Mesothelial cell of epicardium (in vitro differentiated cells): ENCODE measurements at regions not wholly inside any gene's neighbourhood (a gene's known extent, or its start where the extent isn't known, plus 50 kb on each side); places are given as distances from the start of the nearest gene placed in this dataset.

Experiments
- DNase-seq, 2 experiments: peaks; one replicate each; pipeline ENCODE4 v3.0.0; 2021; ENCODE audit warnings: low spot score in 2 of 2; ENCODE audit not compliant: unreplicated experiment in 2 of 2
- H3K27ac Mint-ChIP-seq: 2 replicates; pipeline ENCODE4 v1.8.0; 2021; ENCODE audit warnings: mixed read lengths
- H3K27me3 Mint-ChIP-seq: 2 replicates; pipeline ENCODE4 v1.8.0; 2021; ENCODE audit warnings: low read depth, mixed read lengths
- H3K36me3 Mint-ChIP-seq: 2 replicates; pipeline ENCODE4 v1.8.0; 2021; ENCODE audit warnings: mixed read lengths
- H3K4me1 Mint-ChIP-seq: 2 replicates; pipeline ENCODE4 v1.8.0; 2021; ENCODE audit warnings: mixed read lengths
- H3K4me3 Mint-ChIP-seq: 2 replicates; pipeline ENCODE4 v1.8.0; 2021; ENCODE audit warnings: mild to moderate bottlenecking, moderate library complexity, mixed read lengths
- H3K9me3 Mint-ChIP-seq: 2 replicates; pipeline ENCODE4 v1.8.0; 2021; ENCODE audit warnings: mixed read lengths
- TF ChIP-seq, protein P1 (sequence below): fragments of 200-600 bp; sonication (generic); IDR thresholded peaks from one replicate; pipeline ENCODE4 v1.5.0; 2021; ENCODE audit warnings: antibody characterized with exemption; ENCODE audit not compliant: unreplicated experiment

DNA sequence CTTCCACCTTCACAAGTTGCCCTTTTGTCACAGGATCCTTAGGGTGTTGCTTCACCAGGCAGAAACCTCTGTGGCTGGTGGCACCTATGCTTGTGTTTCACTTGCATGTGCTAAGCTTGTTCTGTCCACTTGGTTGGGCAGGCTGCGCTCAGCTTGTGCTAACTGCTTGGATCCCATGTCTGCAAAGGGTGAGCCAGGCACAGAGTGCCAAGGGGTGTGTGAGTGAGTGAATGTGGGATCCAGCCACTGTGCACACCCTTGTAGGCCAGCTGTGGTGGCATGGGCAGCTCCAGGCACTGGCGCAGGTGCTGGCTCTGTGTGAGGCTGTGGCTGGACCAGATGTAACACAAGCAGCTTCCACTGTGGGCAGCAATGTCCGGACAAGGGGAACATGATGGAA, 728.7 kb upstream of the ROBO1 start:
- peaks cover 20% of the 10 kb centered on the region for H3K27me3 Mint-ChIP-seq
- no peak for DNase-seq
- H3K36me3 Mint-ChIP-seq: no peaks in the 10 kb centered on the region
- H3K4me1 Mint-ChIP-seq: peaks cover 10% of the 10 kb centered on the region
- no peaks in the 10 kb centered on the region for H3K9me3 Mint-ChIP-seq
- H3K27ac Mint-ChIP-seq: no peak overlapping the region
- TF ChIP-seq, protein P1, sequence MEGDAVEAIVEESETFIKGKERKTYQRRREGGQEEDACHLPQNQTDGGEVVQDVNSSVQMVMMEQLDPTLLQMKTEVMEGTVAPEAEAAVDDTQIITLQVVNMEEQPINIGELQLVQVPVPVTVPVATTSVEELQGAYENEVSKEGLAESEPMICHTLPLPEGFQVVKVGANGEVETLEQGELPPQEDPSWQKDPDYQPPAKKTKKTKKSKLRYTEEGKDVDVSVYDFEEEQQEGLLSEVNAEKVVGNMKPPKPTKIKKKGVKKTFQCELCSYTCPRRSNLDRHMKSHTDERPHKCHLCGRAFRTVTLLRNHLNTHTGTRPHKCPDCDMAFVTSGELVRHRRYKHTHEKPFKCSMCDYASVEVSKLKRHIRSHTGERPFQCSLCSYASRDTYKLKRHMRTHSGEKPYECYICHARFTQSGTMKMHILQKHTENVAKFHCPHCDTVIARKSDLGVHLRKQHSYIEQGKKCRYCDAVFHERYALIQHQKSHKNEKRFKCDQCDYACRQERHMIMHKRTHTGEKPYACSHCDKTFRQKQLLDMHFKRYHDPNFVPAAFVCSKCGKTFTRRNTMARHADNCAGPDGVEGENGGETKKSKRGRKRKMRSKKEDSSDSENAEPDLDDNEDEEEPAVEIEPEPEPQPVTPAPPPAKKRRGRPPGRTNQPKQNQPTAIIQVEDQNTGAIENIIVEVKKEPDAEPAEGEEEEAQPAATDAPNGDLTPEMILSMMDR: no peak
- H3K4me3 Mint-ChIP-seq: no peak overlapping the region

DNA sequence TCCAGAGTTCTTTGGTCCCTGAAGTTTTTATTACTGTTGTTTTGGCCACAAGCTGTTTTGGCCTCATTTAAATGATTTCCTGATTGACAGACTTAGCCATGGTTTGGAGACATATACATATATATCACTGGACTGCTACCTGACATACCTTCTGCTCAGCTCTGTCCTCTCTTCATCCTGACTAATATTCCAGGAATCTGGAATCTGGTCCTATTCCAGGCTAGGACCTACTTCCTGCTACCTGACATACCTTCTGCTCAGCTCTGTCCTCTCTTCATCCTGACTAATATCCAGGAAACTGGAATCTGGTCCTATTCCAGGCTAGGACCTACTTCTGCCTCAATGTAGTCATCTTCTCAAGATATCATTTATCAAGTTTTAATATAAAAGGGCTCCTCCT, 724.4 kb upstream of the ROBO1 start:
- H3K27ac Mint-ChIP-seq: no peak overlapping the region
- no peak overlapping the region for H3K4me3 Mint-ChIP-seq
- H3K36me3 Mint-ChIP-seq: no peaks in the 10 kb centered on the region
- no peak for DNase-seq
- H3K9me3 Mint-ChIP-seq: no peaks in the 10 kb centered on the region
- TF ChIP-seq, protein P1: no peak
- no peaks in the 10 kb centered on the region for H3K4me1 Mint-ChIP-seq
- H3K27me3 Mint-ChIP-seq: peaks cover 20% of the 10 kb centered on the region

- H3K27me3 Mint-ChIP-seq: no peaks in the 10 kb centered on the region
- H3K4me1 Mint-ChIP-seq: peaks cover 10% of the 10 kb centered on the region
- H3K36me3 Mint-ChIP-seq: no peaks in the 10 kb centered on the region
- no peaks in the 10 kb centered on the region for H3K9me3 Mint-ChIP-seq
- H3K4me3 Mint-ChIP-seq: no peak overlapping the region
- no peak overlapping the region for H3K27ac Mint-ChIP-seq
- no peak for DNase-seq
- TF ChIP-seq, protein P1: no peak
These were observed 705.2 kb upstream of the ROBO1 start for GRCh38 chr3:80472961-80473360.

DNA sequence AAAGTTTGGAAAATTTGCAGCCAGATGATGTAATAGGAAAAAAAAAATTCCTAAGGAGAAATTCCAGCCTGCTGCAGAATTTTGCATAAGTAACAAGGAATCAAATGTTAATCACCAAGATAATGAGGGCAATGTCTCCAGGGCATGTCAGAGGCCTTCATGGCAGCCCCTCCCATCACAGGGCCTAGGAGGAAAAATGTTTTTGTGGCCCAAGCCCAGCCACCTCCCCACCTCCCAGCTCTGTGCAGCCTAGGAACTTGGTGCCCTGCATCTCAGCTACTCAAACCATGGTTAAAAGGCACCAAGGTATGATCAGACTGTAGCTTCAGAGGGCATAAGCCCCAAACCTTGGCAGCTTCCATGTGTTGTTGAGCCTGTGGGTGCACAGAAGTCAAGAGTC, 704.7 kb upstream of the ROBO1 start:
- H3K27me3 Mint-ChIP-seq: no peaks in the 10 kb centered on the region
- DNase-seq: no peak

DNA sequence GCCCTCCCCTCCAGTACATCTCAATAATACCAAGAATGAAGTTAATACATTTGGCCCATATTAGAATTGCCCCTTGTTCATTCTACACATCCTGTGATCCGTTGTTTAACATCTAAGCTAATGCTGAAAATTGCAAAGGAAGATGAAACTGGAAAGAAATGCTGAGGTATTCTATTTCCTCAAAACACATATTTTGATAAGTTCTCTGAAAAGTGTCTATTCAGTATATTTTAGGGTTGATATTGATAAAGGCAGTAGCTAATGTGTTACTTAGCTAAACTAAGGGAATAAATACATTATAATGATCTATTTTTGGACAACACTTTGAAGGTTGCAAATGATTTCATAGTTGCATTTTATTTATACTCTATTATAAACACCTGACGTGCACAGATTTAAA, 702.6 kb upstream of the ROBO1 start:
- Mint-ChIP-seq H3K9me3 (peaks cover 3% of the 10 kb centered on the region), H3K27ac (no peak overlapping the region), H3K4me3 (no peak overlapping the region), H3K4me1 (peaks cover 5% of the 10 kb centered on the region), H3K27me3 (no peaks in the 10 kb centered on the region), H3K36me3 (no peaks in the 10 kb centered on the region)
- DNase-seq: no peak
- TF ChIP-seq, protein P1: no peak

More for the DNA sequence above, 704.7 kb upstream of the ROBO1 start:
- Mint-ChIP-seq H3K4me3 (no peak overlapping the region), H3K4me1 (peaks cover 10% of the 10 kb centered on the region), H3K27ac (no peak overlapping the region), H3K36me3 (no peaks in the 10 kb centered on the region), H3K9me3 (no peaks in the 10 kb centered on the region)
- TF ChIP-seq, protein P1: no peak

- DNase-seq: no peak
- no peaks in the 10 kb centered on the region for H3K36me3 Mint-ChIP-seq
- TF ChIP-seq, protein P1: no peak
- H3K27ac Mint-ChIP-seq: no peak overlapping the region
- peaks cover 2% of the 10 kb centered on the region for H3K4me1 Mint-ChIP-seq
- peaks cover 3% of the 10 kb centered on the region for H3K9me3 Mint-ChIP-seq
- no peaks in the 10 kb centered on the region for H3K27me3 Mint-ChIP-seq
- no peak overlapping the region for H3K4me3 Mint-ChIP-seq
These were observed 697.9 kb upstream of the ROBO1 start for GRCh38 chr3:80465746-80466145.
